ENCODE measurements at regions not wholly inside any gene's neighbourhood (a gene's known extent, or its start where the extent isn't known, plus 50 kb on each side); places are given as distances from the start of the nearest gene placed in this dataset.

GRCh38 chr4:41443340-41444079 is 94.4 kb upstream of the LIMCH1 start:
- no peak for TF ChIP-seq POLR2A (IDR thresholded peaks at IDR 0.05)
- no peak for TF ChIP-seq CTCF (IDR thresholded peaks at IDR 0.05)
- TF ChIP-seq POLR2AphosphoS5 (IDR thresholded peaks at IDR 0.05) = no peak
- TF ChIP-seq EP300 (IDR thresholded peaks at IDR 0.05) = no peak

All from sigmoid colon (tissue), 4 donors.